ENCODE measurements at regions not wholly inside any gene's neighbourhood (a gene's known extent, or its start where the extent isn't known, plus 50 kb on each side); places are given as distances from the start of the nearest gene placed in this dataset.
"Not testable (repeated sequence)": the region's sequence is repeated elsewhere in the genome, so short reads cannot be mapped to it uniquely, and the experiment has no call there.

DNA sequence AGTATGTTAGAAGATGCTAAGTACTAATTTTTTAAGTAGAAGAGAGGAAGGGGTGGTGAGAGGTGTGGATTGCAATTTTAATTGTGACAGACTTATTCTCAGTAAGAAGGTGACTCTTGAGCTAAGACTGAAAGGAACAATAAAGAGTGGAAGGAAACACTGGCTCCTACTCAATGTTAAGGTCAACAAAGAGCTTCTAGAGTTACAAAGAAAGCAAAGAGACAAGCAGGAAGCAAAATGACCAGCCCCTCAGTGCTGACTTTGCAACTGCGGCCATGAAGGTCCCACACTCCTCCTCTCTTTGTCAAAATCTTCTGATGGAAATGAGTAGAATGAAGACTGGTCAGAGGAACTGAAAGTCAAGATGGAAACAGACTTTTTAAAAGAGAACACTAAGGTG lies 79.9 kb upstream of the FOXI2 start:
- H3K4me3 ChIP-seq (ENCODE audit: low read length) = no peak overlapping the region
- TF ChIP-seq, protein P1, sequence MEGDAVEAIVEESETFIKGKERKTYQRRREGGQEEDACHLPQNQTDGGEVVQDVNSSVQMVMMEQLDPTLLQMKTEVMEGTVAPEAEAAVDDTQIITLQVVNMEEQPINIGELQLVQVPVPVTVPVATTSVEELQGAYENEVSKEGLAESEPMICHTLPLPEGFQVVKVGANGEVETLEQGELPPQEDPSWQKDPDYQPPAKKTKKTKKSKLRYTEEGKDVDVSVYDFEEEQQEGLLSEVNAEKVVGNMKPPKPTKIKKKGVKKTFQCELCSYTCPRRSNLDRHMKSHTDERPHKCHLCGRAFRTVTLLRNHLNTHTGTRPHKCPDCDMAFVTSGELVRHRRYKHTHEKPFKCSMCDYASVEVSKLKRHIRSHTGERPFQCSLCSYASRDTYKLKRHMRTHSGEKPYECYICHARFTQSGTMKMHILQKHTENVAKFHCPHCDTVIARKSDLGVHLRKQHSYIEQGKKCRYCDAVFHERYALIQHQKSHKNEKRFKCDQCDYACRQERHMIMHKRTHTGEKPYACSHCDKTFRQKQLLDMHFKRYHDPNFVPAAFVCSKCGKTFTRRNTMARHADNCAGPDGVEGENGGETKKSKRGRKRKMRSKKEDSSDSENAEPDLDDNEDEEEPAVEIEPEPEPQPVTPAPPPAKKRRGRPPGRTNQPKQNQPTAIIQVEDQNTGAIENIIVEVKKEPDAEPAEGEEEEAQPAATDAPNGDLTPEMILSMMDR (conservative IDR thresholded peaks at IDR 0.05; ENCODE audit: low read depth, low read length) = no peak
- no peak for DNase-seq (ENCODE audit: low read depth)

DNA sequence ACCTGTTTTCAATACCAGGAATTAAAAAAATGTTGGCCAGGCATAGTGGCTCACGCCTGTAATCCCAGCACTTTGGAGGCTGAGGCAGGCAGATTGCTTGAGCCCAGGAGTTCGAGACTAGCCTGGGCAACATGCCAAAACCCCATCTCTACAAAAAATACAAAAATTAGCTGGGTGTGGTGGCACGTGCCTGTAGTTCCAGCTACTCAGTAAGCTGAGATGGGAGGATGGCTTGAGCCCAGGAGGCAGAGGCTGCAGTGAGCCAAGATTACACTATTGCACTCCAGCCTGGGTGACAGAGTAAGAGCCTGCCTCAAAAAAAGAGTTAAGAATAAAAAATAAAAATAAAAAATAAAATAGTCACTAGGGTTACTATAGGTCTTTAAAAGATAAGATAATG lies 60.6 kb upstream of the FOXI2 start:
- not testable (repeated sequence) for H3K4me3 ChIP-seq (ENCODE audit: low read length)

GRCh38 chr10:127678091-127678490 lies 58.9 kb upstream of the FOXI2 start:
- no peak overlapping the region for H3K4me3 ChIP-seq (ENCODE audit: low read length)
- no peak for DNase-seq (ENCODE audit: low read depth)
- TF ChIP-seq, protein P1 (conservative IDR thresholded peaks at IDR 0.05; ENCODE audit: low read depth, low read length) = no peak

More for the DNA sequence above, 60.6 kb upstream of the FOXI2 start:
- not testable (repeated sequence) for DNase-seq (ENCODE audit: low read depth)

- H3K4me3 ChIP-seq (ENCODE audit: low read length) = no peak overlapping the region
- TF ChIP-seq, protein P1 (conservative IDR thresholded peaks at IDR 0.05; ENCODE audit: low read depth, low read length) = peak; percentile 32
- no peak for DNase-seq (ENCODE audit: low read depth)
Observed at GRCh38 chr10:127679642-127680255, 57.2 kb upstream of the FOXI2 start.
